B cell (primary cell): ENCODE measurements at regions not wholly inside any gene's neighbourhood (a gene's known extent, or its start where the extent isn't known, plus 50 kb on each side); places are given as distances from the start of the nearest gene placed in this dataset.

Experiments
- ATAC-seq: fragments of 200-7000 bp; cut with Tn5 transposase; one replicate; pipeline ENCODE4 v1.10.0; 2021; ENCODE audit warnings: low read depth, mild to moderate bottlenecking, moderate number of reproducible peaks, moderate library complexity
- CTCF ChIA-PET: fragments of 350-600 bp; sonication (Branson Sonifier 250); formaldehyde crosslinking; loops from one replicate; lab custom pipeline; 2021; ENCODE audit warnings: antibody characterized with exemption, inconsistent platforms; lab: Charles Lee
- POLR2A ChIA-PET: fragments of 350-600 bp; sonication (Branson Sonifier 250); formaldehyde crosslinking; loops from one replicate; lab custom pipeline; 2021; ENCODE audit warnings: antibody characterized with exemption; lab: Charles Lee
- DNase-seq: peaks from one replicate; pipeline ENCODE4 v3.0.0; 2013
- H2AFZ ChIP-seq: 2 replicates; pipeline ENCODE4 v1.6.1; 2012; ENCODE audit warnings: mild to moderate bottlenecking, low read depth, low read length; ENCODE audit not compliant: insufficient read depth, poor library complexity, severe bottlenecking
- H3K27ac ChIP-seq, 2 donors: 1 replicate in 1 of 2; 2 replicates in 1 of 2; pipeline ENCODE4 v1.5.1; 2012 to 2013; ENCODE audit warnings: low read length in 2 of 2, mild to moderate bottlenecking in 2 of 2, moderate library complexity in 1 of 2
- H3K27me3 ChIP-seq, 4 experiments: fragments of 200-600 bp in 1 of 4; sonication (generic) in 1 of 4; replicated peaks in 1 of 4; 1 replicate in 2 of 4; 2 replicates in 2 of 4; pipeline versions ENCODE4 v1.6.1 to v1.7.0; 2013 to 2016; ENCODE audit warnings: low read length in 3 of 4, mild to moderate bottlenecking in 2 of 4, mixed read lengths in 1 of 4, moderate library complexity in 1 of 4; ENCODE audit not compliant: insufficient read depth in 4 of 4, control insufficient read depth in 3 of 4; ENCODE audit errors: control extremely low read depth in 1 of 4
- H3K36me3 ChIP-seq, 2 experiments: replicated peaks in 1 of 2; 1 replicate in 1 of 2; 2 replicates in 1 of 2; pipeline versions ENCODE4 v1.6.1 to v1.7.1; 2013; ENCODE audit warnings: low read length in 1 of 2; ENCODE audit not compliant: insufficient read depth in 2 of 2, control insufficient read depth in 1 of 2; ENCODE audit errors: control extremely low read depth in 1 of 2, extremely low read depth in 1 of 2
- H3K4me1 ChIP-seq, 2 donors: fragments of 200-600 bp in 1 of 2; sonication (generic) in 1 of 2; 1 replicate in 1 of 2; 2 replicates in 1 of 2; pipeline versions ENCODE4 v1.5.1 to v1.6.1; 2013 to 2017; ENCODE audit warnings: low read length in 2 of 2; ENCODE audit not compliant: control insufficient read depth in 2 of 2, insufficient read depth in 2 of 2
- H3K4me2 ChIP-seq: replicated peaks from 2 replicates; pipeline ENCODE3; 2012; ENCODE audit warnings: mild to moderate bottlenecking, low read depth, low read length; ENCODE audit not compliant: poor library complexity, severe bottlenecking
- H3K4me3 ChIP-seq, 5 experiments: fragments of 200-600 bp in 1 of 5; sonication (generic) in 1 of 5; 1 replicate in 3 of 5; 2 replicates in 2 of 5; pipeline versions ENCODE4 v1.5.1 to v1.7.0; 2011 to 2016; ENCODE audit warnings: low read length in 4 of 5, mild to moderate bottlenecking in 4 of 5, low read depth in 2 of 5, control low read depth in 1 of 5, moderate library complexity in 1 of 5; ENCODE audit not compliant: insufficient read depth in 1 of 5; ENCODE audit errors: control extremely low read depth in 1 of 5, extremely low read depth in 1 of 5
- H3K79me2 ChIP-seq: fragments of 200-600 bp; sonication (generic); one replicate; pipeline ENCODE4 v1.6.0; 2016; ENCODE audit warnings: low read length; ENCODE audit not compliant: control insufficient read depth, insufficient read depth
- H3K9ac ChIP-seq: fragments of 200-600 bp; sonication (generic); 2 replicates; pipeline ENCODE4 v1.6.1; 2017; ENCODE audit warnings: mild to moderate bottlenecking, low read length, moderate library complexity
- H3K9me3 ChIP-seq, 3 donors: one replicate each; pipeline versions ENCODE4 v1.6.1 to v1.7.1; 2013; ENCODE audit warnings: low read length in 2 of 3; ENCODE audit not compliant: control insufficient read depth in 2 of 3, insufficient read depth in 1 of 3; ENCODE audit errors: control extremely low read depth in 1 of 3
- H4K20me1 ChIP-seq: 2 replicates; pipeline ENCODE4 v1.6.0; 2012; ENCODE audit warnings: mild to moderate bottlenecking, low read length; ENCODE audit not compliant: insufficient read depth, control insufficient read depth, poor library complexity, severe bottlenecking
- H3K27ac Mint-ChIP-seq: one replicate; pipeline ENCODE4 v1.8.0; 2021; ENCODE audit warnings: mixed read lengths
- H3K27me3 Mint-ChIP-seq: one replicate; pipeline ENCODE4 v1.8.0; 2021; ENCODE audit warnings: mixed read lengths
- H3K4me1 Mint-ChIP-seq: one replicate; pipeline ENCODE4 v1.8.0; 2021; ENCODE audit warnings: mixed read lengths
- H3K4me3 Mint-ChIP-seq: one replicate; pipeline ENCODE4 v1.8.0; 2021; ENCODE audit warnings: mixed read lengths
- H3K9me3 Mint-ChIP-seq: one replicate; pipeline ENCODE4 v1.8.0; 2022; ENCODE audit warnings: mixed read lengths; ENCODE audit not compliant: insufficient read depth
- EZH2 ChIP-seq: IDR thresholded peaks from 2 replicates; pipeline ENCODE4 v1.6.1; 2012; ENCODE audit warnings: borderline replicate concordance, low read depth, mild to moderate bottlenecking, moderate library complexity, low read length; ENCODE audit not compliant: insufficient read depth, poor library complexity, severe bottlenecking
- WGBS: methylation state at CpG from one replicate; pipeline ENCODE4 v1.1.5; 2013; ENCODE audit warnings: missing lambda C conversion rate; ENCODE audit not compliant: insufficient coverage; 5-methylcytosine and 5-hydroxymethylcytosine counted together
- intact Hi-C: fragments of 100-400 bp; cut with micrococcal nuclease; formaldehyde crosslinking; loops from one replicate; pipeline ENCODE4 v1.10.0; 2022
- TF ChIP-seq, protein P1 (sequence below): fragments of 200-600 bp; IDR thresholded peaks from one replicate; pipeline ENCODE4 v1.8.0; 2022; ENCODE audit warnings: antibody characterized with exemption, mild to moderate bottlenecking

DNA sequence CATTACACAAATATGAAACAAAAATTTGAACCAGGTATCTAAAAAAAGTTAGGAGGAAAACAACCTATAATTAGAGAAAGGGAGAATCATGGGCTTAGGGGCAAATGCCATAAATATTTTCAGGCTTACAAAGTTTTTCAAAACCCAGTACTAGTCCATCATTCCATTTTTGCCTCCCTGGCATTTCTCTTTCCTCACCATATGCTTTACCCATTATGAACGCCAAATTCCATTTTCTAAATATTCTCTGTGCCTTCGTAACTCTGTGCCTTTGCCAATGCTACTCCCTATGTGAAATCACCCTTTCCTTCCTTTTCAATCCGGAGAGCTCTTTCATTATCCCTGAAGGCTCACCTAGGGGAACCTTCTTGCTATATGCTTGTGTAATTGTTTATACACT lies 434.1 kb downstream of the ZSWIM6 start:
- ATAC-seq (no peak), DNase-seq (no peak)
- Histone ChIP-seq H3K9ac (no peak overlapping the region), H3K36me3 (no peaks in the 10 kb centered on the region), H3K27ac (no peak overlapping the region), H3K4me1 (no peaks in the 10 kb centered on the region), H3K27me3 (no peaks in the 10 kb centered on the region), H4K20me1 (no peaks in the 10 kb centered on the region), H3K79me2 (no peaks in the 10 kb centered on the region), H3K4me2 (no peak overlapping the region), H2AFZ (no peak overlapping the region), H3K9me3 (peaks cover 0 to 5% (median 0%) of the 10 kb centered on the region in 3 donors), H3K4me3 (no peak overlapping the region)
- H3K27me3 Mint-ChIP-seq: peaks cover 9% of the 10 kb centered on the region
- ChIA-PET POLR2A (no interaction called here), CTCF (no interaction called here)
- TF ChIP-seq, protein P1, sequence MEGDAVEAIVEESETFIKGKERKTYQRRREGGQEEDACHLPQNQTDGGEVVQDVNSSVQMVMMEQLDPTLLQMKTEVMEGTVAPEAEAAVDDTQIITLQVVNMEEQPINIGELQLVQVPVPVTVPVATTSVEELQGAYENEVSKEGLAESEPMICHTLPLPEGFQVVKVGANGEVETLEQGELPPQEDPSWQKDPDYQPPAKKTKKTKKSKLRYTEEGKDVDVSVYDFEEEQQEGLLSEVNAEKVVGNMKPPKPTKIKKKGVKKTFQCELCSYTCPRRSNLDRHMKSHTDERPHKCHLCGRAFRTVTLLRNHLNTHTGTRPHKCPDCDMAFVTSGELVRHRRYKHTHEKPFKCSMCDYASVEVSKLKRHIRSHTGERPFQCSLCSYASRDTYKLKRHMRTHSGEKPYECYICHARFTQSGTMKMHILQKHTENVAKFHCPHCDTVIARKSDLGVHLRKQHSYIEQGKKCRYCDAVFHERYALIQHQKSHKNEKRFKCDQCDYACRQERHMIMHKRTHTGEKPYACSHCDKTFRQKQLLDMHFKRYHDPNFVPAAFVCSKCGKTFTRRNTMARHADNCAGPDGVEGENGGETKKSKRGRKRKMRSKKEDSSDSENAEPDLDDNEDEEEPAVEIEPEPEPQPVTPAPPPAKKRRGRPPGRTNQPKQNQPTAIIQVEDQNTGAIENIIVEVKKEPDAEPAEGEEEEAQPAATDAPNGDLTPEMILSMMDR: no peak
- TF ChIP-seq EZH2: no peak
- WGBS: 88% methylated on average over 1 of the region's 3 CpGs
- H3K27ac Mint-ChIP-seq: no peak overlapping the region
- no peak overlapping the region for H3K4me3 Mint-ChIP-seq
- H3K4me1 Mint-ChIP-seq: no peaks in the 10 kb centered on the region
- intact Hi-C loops: no loop called here
- H3K9me3 Mint-ChIP-seq: no peaks in the 10 kb centered on the region

DNA sequence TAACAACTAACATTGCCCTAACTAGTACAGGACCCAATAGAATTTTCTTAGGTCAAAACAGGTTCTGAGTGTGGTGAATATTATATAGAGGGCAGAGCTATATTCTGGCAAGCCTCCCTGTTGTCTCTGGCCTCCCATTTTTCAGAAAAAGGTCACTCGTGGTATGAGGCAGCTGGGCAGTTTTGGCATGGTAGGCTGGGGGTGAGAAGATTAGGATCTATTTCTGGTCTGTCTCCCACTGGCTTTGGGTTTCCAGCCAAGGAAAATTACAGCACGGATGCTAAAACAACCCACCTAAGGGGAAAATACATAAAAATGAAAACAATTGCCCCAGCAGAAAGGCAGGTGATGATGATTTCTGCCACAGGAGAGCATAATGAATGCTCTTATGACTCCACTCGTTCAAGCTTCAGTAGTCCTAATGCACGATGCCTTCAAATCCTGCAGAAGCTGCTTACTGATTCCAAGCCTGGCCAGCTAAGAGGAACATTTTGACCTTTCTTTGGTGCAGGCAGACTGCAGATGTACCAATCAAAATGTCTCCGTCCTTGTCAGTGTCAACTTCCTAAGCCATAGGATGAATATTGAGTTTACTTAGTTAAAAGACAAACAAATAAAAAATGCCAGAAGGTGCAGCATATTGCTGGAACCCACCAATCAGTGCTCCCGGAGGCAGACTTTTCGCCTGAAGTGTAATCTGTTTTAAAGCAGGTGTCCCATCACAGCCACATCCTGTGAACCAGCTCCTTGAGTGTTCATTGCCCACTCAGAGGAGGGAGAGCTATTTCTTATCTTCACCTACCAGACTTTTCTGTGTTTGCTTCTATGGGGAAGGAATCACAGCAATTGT lies 435.4 kb downstream of the ZSWIM6 start:
- no peaks in the 10 kb centered on the region for H4K20me1 ChIP-seq

More for the DNA sequence above, 435.4 kb downstream of the ZSWIM6 start:
- Histone ChIP-seq H3K79me2 (no peaks in the 10 kb centered on the region), H2AFZ (no peak overlapping the region), H3K9me3 (peaks cover 0 to under 1% (median 0%) of the 10 kb centered on the region in 3 donors), H3K4me2 (no peak overlapping the region), H3K27me3 (no peaks in the 10 kb centered on the region), H3K4me1 (no peaks in the 10 kb centered on the region), H3K36me3 (no peaks in the 10 kb centered on the region), H3K27ac (no peak overlapping the region), H3K4me3 (no peak overlapping the region), H3K9ac (no peak overlapping the region)
- WGBS: 89% methylated on average over 3 of the region's 7 CpGs
- CTCF ChIA-PET: no interaction called here
- Mint-ChIP-seq H3K27me3 (peaks cover 13% of the 10 kb centered on the region), H3K9me3 (no peaks in the 10 kb centered on the region), H3K4me1 (no peaks in the 10 kb centered on the region), H3K27ac (no peak overlapping the region), H3K4me3 (no peak overlapping the region)
- POLR2A ChIA-PET: no interaction called here
- ATAC-seq: no peak
- no peak for DNase-seq
- TF ChIP-seq, protein P1: no peak
- TF ChIP-seq EZH2: no peak
- intact Hi-C loops: no loop called here
